Muscle of leg (tissue), 3 donors: ENCODE measurements at regions not wholly inside any gene's neighbourhood (a gene's known extent, or its start where the extent isn't known, plus 50 kb on each side); places are given as distances from the start of the nearest gene placed in this dataset.
"Not testable (repeated sequence)": the region's sequence is repeated elsewhere in the genome, so short reads cannot be mapped to it uniquely, and the experiment has no call there.

ENCODE experiments used
- DNase-seq: peaks from one replicate; pipeline ENCODE4 v3.0.0; 2013
- H3K27ac ChIP-seq: one replicate; pipeline ENCODE4 v1.5.1; 2013; ENCODE audit warnings: mild to moderate bottlenecking, low read length, control low read depth
- H3K27me3 ChIP-seq: one replicate; pipeline ENCODE4 v1.6.1; 2013; ENCODE audit warnings: low read length; ENCODE audit not compliant: control insufficient read depth, insufficient read depth
- H3K36me3 ChIP-seq: one replicate; pipeline ENCODE4 v1.6.1; 2013; ENCODE audit warnings: low read length; ENCODE audit not compliant: control insufficient read depth, insufficient read depth
- H3K4me1 ChIP-seq: one replicate; pipeline ENCODE4 v1.6.1; 2013; ENCODE audit warnings: low read length; ENCODE audit not compliant: control insufficient read depth, insufficient read depth
- H3K4me3 ChIP-seq: one replicate; pipeline ENCODE4 v1.5.1; 2013; ENCODE audit warnings: low read length, control low read depth
- H3K9me3 ChIP-seq: replicated peaks from 2 replicates; pipeline ENCODE4 v1.6.1; 2013; ENCODE audit warnings: low read depth, low read length; ENCODE audit not compliant: control insufficient read depth
- WGBS: methylation state at CpG from one replicate; pipeline ENCODE4 v1.1.5; 2013; ENCODE audit warnings: missing lambda C conversion rate; ENCODE audit not compliant: insufficient coverage; 5-methylcytosine and 5-hydroxymethylcytosine counted together

DNA sequence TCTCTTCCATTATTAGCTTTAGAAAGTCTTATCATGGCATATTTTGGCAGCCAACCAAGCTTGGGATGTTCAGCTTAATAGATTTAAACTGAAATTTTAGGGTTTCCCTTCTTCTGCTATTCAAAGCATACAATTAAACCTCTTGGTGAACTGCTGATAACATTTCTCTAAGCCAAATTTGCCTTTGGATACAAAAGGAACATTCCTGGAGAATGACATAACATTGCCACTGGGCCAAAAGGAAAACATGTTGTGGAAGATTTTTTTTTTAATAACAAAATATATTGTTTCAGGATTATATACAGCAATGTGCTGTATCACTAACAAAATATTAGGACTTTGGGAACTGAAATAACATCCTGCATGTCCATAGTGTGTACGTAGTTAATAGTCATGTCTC lies 215.1 kb upstream of the TBX18 start:
- no CpG with 5 or more reads among the region's 1 CpG for WGBS
- peak overlapping the region; percentile 40 for H3K27ac ChIP-seq
- H3K4me3 ChIP-seq = no peak overlapping the region
- H3K4me1 ChIP-seq = peaks cover 6% of the 10 kb centered on the region
- peak; percentile 86 for DNase-seq
- H3K27me3 ChIP-seq = no peaks in the 10 kb centered on the region
- no peaks in the 10 kb centered on the region for H3K9me3 ChIP-seq
- H3K36me3 ChIP-seq = no peaks in the 10 kb centered on the region

DNA sequence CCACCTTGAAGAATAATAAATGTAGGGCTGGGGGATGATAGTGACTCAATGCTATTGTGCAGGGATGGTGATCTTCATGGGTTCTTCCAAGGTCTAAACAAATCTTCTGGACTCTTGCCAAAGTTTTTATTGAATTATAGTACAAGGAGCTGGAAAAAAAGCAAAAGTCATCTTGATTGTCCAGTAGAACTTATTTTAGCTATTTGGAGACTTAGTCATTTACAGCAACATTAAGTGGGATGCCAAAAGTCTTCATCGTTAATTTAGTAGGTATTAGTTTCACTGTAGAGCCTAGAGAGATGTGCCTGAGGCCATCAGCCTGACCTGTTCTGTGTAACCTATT lies 212.9 kb upstream of the TBX18 start:
- no peaks in the 10 kb centered on the region for H3K9me3 ChIP-seq
- H3K36me3 ChIP-seq = no peaks in the 10 kb centered on the region
- no peak for DNase-seq
- H3K27ac ChIP-seq = peak overlapping the region; percentile 65
- peaks cover 10% of the 10 kb centered on the region for H3K4me1 ChIP-seq
- WGBS = no CpG with 5 or more reads among the region's 1 CpG
- no peaks in the 10 kb centered on the region for H3K27me3 ChIP-seq
- H3K4me3 ChIP-seq = no peak overlapping the region

DNA sequence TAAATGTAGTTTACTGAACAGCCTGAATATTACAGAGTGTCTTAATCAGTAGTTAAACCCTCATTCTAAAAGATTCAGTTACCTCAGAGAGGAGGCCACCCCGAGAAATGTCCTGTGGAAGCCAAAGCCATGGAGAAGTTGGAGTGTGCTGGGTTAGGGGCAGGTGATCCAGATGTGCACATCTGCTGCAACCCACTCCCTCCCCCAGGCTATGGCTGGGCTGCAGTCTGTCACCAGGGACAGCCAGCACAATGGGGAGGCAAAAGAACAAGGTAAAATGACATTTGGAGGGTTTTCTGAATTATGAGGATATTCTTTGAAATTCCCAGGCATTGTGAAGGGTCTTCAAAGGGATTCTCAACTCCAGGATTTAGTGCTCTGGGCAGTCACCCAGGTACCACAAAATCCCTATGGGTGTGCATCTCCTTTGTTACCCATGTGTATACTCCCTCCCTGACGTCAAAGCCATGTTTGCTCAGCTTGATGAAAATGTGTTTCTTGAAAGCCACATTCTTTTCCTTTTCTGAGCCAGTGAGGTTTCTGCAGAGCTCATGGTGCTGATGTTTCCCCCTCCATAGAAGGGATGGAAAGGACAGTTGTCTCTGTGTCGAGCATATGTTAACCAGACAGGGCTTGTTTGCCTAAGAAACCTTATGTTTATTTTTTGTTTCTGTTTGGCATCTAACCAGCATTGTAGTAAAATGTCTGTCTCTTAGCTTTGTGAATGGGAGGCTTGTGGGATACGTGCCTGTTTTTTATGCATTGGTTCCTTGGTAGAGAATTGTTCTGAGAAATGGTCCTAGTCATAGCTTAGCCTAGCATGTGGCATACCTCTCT lies 212.3 kb upstream of the TBX18 start:
- WGBS = no CpG with 5 or more reads among the region's 4 CpGs
- peak; percentile 79 for DNase-seq
- no peaks in the 10 kb centered on the region for H3K36me3 ChIP-seq

DNA sequence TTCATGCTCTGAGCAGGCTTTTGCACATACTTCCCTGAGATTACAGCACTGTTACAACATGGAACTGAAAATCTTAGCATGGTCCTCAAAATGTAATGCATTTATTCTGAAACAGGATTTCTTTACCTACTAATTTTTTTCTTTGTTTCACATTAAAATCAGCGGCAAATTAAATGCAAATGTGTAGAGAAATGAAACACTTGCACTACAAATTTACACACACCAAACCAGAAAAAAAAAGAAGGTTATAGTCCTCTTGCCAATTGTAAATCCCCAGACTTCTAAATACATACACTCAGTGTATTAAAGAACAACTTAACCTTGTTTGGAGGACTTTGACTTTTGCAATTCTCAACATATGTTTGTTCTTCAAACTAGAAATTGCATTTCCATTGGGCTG lies 210.9 kb upstream of the TBX18 start:
- H3K27me3 ChIP-seq = no peaks in the 10 kb centered on the region
- no peaks in the 10 kb centered on the region for H3K36me3 ChIP-seq
- H3K4me1 ChIP-seq = peaks cover 10% of the 10 kb centered on the region
- no CpG with 5 or more reads among the region's 1 CpG for whole genome bisulfite sequencing
- H3K9me3 ChIP-seq = no peaks in the 10 kb centered on the region
- no peak overlapping the region for H3K4me3 ChIP-seq
- H3K27ac ChIP-seq = no peak overlapping the region
- DNase-seq = peak; percentile 72

More for the DNA sequence above, 212.3 kb upstream of the TBX18 start:
- Histone ChIP-seq H3K4me3 (no peak overlapping the region), H3K27me3 (no peaks in the 10 kb centered on the region), H3K27ac (peak overlapping the region; percentile 65), H3K9me3 (no peaks in the 10 kb centered on the region), H3K4me1 (peaks cover 10% of the 10 kb centered on the region)

DNA sequence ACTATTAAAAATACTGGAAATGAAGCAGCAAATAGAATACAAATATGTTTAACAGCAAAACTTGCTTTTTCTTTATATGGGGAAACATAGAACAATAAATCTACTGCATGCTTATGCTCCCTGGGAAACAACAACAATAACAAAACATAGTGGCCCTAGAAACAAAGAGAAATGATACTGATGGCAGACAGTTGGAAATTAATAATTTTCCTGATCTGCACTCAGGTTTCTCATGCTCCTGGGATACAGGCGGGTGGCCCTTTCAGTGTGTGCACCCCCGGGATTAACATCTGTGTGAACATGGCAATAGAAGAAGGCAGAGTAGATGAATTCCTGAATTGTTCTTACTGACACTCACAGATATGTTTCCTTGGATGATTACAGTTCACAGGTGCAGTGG lies 209.2 kb upstream of the TBX18 start:
- peaks cover 10% of the 10 kb centered on the region for H3K4me1 ChIP-seq
- WGBS = 20% methylated on average over 2 of the region's 2 CpGs
- no peak overlapping the region for H3K4me3 ChIP-seq
- H3K9me3 ChIP-seq = peaks cover 8% of the 10 kb centered on the region
- peak overlapping the region; percentile 66 for H3K27ac ChIP-seq
- no peaks in the 10 kb centered on the region for H3K27me3 ChIP-seq
- H3K36me3 ChIP-seq = no peaks in the 10 kb centered on the region
- DNase-seq = peak; percentile 76

DNA sequence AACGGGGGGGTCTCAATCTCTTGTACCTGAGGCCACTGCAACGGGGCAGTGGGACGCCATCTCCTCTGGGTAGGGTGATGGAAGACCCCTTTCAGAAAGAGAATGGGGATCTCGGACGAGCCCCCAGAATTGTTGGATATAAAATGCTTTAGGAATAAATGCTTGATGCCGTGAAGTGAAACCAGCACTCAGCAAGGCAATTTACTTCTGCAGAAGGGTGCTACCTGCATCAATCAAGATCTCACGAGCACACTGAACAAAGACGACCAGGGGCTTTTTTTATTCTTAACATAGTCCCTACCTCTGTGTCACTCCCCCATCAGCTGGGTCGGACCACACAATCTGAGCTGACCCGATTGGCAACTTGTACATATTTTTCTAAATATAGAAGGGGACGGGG lies 203.6 kb upstream of the TBX18 start:
- 100% methylated on average over 4 of the region's 11 CpGs for WGBS
- no peaks in the 10 kb centered on the region for H3K4me1 ChIP-seq
- no peaks in the 10 kb centered on the region for H3K27me3 ChIP-seq
- H3K4me3 ChIP-seq = no peak overlapping the region
- no peaks in the 10 kb centered on the region for H3K36me3 ChIP-seq
- H3K27ac ChIP-seq = no peak overlapping the region
- DNase-seq = no peak
- peaks cover 27% of the 10 kb centered on the region for H3K9me3 ChIP-seq

DNA sequence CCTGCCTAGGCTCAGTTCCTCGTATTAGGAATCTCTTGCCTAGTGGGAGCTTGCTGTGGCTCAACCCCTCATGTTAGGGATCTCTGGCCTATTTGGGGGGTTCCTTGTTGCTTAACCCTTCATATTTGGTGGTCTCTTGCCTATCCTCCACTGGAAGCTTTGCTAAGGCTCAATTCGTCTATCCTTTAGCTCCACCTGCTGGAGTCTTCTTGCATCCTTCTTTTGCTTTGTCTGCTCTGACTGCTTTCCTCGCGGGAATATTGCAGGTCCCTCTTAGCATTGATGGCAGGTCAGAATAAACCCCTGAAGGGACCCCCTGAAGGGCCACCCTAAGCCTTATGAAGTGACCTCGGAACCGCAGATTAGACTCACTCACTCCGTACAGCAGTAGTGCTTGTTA lies 203.0 kb upstream of the TBX18 start:
- Histone ChIP-seq H3K4me3 (no peak overlapping the region), H3K27ac (no peak overlapping the region), H3K9me3 (peaks cover 27% of the 10 kb centered on the region), H3K27me3 (no peaks in the 10 kb centered on the region), H3K4me1 (no peaks in the 10 kb centered on the region), H3K36me3 (no peaks in the 10 kb centered on the region)
- WGBS = 75% methylated on average over 6 of the region's 7 CpGs
- no peak for DNase-seq

DNA sequence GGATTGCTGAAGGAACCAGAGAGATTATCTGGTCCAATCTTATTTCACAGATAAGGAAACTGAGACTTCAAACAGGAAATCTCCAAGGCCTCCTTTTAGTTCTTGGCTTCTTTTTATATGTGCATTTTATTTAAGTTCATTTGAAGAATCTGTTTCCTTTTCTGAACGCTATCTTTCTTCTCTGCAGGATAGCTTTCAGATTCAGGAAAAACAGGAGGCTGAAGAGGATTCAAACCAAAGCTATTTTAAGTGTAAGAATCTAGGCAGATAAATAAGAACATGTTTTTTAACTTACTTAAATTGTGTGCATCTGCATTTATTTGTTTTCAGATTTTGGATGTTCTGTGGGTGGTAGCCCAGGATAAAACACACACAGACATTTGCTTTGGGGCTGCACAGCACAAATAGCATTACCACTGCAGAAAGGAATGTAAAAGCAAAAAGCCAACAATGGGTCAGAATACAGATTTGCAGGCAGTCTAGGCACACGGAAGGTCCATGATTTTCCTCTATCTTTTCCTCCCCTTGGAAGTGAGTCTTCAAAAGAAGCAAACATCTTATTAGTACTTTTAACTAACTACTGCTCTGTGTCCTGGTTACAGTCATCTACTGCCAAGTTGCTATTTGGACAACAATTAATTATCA lies 188.8 kb upstream of the TBX18 start:
- no peaks in the 10 kb centered on the region for H3K36me3 ChIP-seq
- H3K9me3 ChIP-seq = peaks cover 2% of the 10 kb centered on the region
- no peak overlapping the region for H3K4me3 ChIP-seq
- no peaks in the 10 kb centered on the region for H3K27me3 ChIP-seq
- H3K4me1 ChIP-seq = no peaks in the 10 kb centered on the region
- DNase-seq = peak; percentile 70
- H3K27ac ChIP-seq = no peak overlapping the region
- WGBS = no CpG with 5 or more reads among the region's 2 CpGs

DNA sequence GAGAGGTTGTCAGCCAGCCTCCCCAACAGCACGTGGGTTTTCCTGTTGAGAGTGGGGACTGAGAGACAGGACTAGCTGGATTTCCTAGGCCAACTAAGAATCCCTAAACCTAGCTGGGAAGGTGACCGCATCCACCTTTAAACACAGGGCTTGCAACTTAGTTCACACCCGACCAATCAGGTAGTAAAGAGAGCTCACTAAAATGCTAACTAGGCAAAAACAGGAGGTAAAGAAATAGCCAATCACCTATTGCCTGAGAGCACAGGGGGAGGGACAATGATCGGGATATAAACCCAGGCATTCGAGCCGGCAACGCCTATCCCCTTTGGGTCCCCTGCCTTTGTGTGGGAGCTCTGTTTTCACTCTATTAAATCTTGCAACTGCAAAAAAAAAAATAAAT lies 180.5 kb upstream of the TBX18 start:
- H3K27ac ChIP-seq, H3K36me3 ChIP-seq, H3K9me3 ChIP-seq, H3K4me1 ChIP-seq, H3K4me3 ChIP-seq, DNase-seq, H3K27me3 ChIP-seq: not testable (repeated sequence)
- no CpG with 5 or more reads among the region's 7 CpGs for WGBS

DNA sequence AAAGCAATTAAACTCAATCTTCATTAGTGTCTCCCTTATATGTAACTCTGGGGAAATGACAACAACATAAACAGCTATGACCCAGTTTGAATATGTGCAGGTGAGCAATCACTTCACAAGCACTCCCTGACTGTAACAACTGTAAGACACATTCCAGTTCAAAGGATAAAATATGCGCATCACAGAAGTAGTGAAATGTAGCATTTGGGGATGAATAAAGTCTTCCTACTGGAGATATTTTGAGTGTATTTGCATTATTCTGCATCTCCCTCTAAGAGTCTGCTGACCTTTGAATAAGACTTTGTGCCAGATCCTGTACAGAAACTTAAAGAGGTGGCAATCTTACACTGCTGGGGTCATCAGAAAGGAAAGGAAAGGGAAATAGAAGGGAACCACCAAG lies 179.5 kb upstream of the TBX18 start:
- H3K4me1 ChIP-seq = no peaks in the 10 kb centered on the region
- H3K9me3 ChIP-seq = peaks cover 4% of the 10 kb centered on the region
- H3K36me3 ChIP-seq = no peaks in the 10 kb centered on the region
- no peak overlapping the region for H3K4me3 ChIP-seq
- H3K27me3 ChIP-seq = no peaks in the 10 kb centered on the region
- DNase-seq = no peak
- no CpG with 5 or more reads among the region's 1 CpG for WGBS
- H3K27ac ChIP-seq = no peak overlapping the region
